Activated naive CD8-positive, alpha-beta T cell treated with anti-CD3 and anti-CD28 coated beads for 36 hours (primary cell): ENCODE measurements at regions not wholly inside any gene's neighbourhood (a gene's known extent, or its start where the extent isn't known, plus 50 kb on each side); places are given as distances from the start of the nearest gene placed in this dataset.
"Not testable (repeated sequence)": the region's sequence is repeated elsewhere in the genome, so short reads cannot be mapped to it uniquely, and the experiment has no call there.

Experiments used
- DNase-seq: peaks from one replicate; pipeline ENCODE4 v3.0.0; 2021
- H3K27ac Mint-ChIP-seq: one replicate; pipeline ENCODE4 v1.8.0; 2022; ENCODE audit warnings: mild to moderate bottlenecking, moderate library complexity, mixed read lengths
- H3K27me3 Mint-ChIP-seq: one replicate; pipeline ENCODE4 v1.8.0; 2022; ENCODE audit warnings: mild to moderate bottlenecking, mixed read lengths
- H3K36me3 Mint-ChIP-seq: one replicate; pipeline ENCODE4 v1.8.0; 2021; ENCODE audit warnings: mild to moderate bottlenecking, mixed read lengths
- H3K4me1 Mint-ChIP-seq: one replicate; pipeline ENCODE4 v1.8.0; 2021; ENCODE audit warnings: mixed read lengths
- H3K4me3 Mint-ChIP-seq: one replicate; pipeline ENCODE4 v1.8.0; 2022; ENCODE audit warnings: mild to moderate bottlenecking, moderate library complexity, mixed read lengths
- H3K9me3 Mint-ChIP-seq: one replicate; pipeline ENCODE4 v1.8.0; 2022; ENCODE audit warnings: mixed read lengths

DNA sequence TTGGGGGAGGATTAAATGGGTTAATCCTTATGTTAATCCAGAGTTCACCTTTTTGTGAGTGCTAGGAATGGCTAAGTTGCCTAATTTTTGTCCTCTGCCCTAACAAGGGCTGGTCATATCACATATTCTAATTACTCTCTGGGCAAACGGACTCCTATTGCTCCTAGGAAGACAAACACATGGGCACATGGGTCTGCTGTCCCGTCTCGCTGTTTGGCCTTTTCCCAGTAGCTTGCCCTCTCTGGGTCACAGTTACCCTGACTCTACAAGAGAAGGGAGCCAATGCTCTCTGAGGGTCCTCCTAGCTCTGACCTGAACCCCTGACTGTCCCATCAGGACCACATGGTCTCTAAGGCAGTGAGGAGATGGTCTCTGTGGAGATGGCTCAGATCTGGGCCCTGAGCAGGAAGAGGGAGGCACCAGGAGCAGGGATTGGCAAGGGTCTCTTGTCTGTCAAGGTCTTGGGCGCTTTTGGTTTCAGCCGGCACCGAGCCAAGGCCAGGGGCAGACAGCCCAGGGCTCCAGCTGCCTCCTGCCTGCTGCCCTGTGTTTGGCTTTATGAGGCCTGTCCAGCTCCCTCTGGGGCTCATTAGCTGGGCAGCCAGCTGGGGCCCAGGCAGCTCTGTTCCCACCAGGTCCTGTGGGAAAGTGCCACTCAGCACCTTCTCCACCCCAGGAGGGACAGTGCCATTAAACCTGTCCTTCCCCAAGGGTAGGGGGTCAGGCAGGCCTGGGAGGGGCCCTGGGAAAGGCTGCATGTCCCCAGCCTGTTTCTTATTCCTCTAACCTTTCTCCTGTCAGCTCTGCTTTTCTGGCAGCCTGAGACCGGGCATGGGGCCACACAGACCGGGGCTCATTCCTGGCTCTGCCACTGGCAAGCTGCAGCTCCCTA, 559.9 kb downstream of the MN1 start:
- H3K4me1 Mint-ChIP-seq, result no peaks in the 10 kb centered on the region
- no peaks in the 10 kb centered on the region for H3K36me3 Mint-ChIP-seq
- peaks cover 2% of the 10 kb centered on the region for H3K9me3 Mint-ChIP-seq
- DNase-seq, result no peak
- peaks cover 5% of the 10 kb centered on the region for H3K27me3 Mint-ChIP-seq
- no peak overlapping the region for H3K4me3 Mint-ChIP-seq
- H3K27ac Mint-ChIP-seq, result no peak overlapping the region

DNA sequence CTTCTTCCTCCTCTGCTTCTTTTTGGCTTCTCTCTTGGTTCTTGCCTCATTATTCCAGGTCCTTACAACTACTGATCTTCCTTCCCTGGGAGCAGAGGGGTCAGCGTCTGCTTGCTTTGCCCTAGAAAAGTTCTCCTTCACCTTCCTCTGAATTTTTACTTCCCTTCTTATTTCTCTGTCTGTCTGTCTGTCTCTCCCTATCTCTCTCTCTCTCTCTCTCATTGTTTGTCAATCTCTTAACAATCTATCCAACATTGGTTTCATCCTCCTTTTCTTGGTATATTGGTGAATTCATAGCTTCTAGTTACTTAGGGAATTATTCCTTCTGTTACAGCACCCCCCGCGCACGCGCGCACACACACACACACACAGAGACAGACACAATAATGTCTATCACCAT, 559.1 kb downstream of the MN1 start:
- Mint-ChIP-seq H3K4me3 (no peak overlapping the region), H3K9me3 (peaks cover 2% of the 10 kb centered on the region), H3K4me1 (peaks cover 3% of the 10 kb centered on the region), H3K27ac (no peak overlapping the region), H3K36me3 (no peaks in the 10 kb centered on the region), H3K27me3 (peaks cover 5% of the 10 kb centered on the region)
- no peak for DNase-seq

DNA sequence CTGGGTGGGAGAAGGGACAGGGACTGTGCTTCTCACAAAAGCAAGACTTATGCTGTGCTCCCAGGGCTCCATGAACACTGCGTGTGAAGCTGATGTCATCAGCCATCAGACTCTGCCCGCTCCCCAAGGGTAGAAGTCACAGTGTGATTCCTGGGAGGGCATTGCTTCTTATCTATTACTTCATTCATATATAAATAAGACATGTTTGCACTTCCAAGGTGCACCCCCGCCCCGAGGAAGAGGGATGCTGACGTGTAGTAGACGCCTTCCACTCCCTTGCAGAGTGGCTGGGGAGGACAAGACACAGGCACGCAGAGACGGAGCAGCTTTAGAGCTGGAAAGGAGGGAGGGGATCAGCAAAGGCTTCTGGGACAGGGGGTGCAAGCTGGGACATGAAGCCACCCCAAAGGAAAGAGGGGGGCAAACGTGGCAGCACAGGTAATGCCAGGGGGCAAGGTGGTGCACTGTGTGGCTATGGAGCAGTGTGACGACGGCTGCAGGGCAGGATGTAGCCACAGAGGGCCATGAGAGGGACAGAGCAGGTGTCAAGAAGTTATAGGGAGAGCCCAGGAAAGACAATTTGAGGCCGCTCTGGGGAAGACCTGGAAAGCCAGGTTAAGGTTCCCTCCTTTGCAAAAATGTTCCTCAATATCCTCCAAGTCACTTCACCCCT, 558.5 kb downstream of the MN1 start:
- Mint-ChIP-seq H3K27me3 (peaks cover 5% of the 10 kb centered on the region), H3K9me3 (peaks cover 2% of the 10 kb centered on the region), H3K4me3 (no peak overlapping the region), H3K36me3 (no peaks in the 10 kb centered on the region), H3K27ac (no peak overlapping the region), H3K4me1 (peaks cover 7% of the 10 kb centered on the region)
- DNase-seq, result no peak

DNA sequence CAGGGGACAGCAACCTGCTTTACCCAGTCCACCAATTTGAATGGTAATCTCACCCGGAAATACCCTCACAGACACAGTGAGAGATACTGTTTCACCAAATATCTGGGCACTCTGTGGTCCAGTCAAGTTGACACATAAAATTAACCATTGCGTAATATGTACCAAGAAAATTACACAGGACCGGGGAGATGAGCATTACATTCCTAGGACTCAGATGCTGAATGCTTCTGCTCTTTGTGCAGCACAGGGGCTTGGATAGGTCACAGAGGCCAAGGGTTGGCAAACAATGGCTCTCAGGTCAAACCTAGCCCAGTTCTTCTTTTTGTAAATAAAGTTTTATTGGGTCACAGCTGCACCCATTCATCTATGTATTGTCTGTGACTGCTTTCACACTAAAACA, 557.2 kb downstream of the MN1 start:
- H3K9me3 Mint-ChIP-seq, result peaks cover 2% of the 10 kb centered on the region
- peaks cover 5% of the 10 kb centered on the region for H3K27me3 Mint-ChIP-seq
- DNase-seq, result no peak
- peaks cover 7% of the 10 kb centered on the region for H3K4me1 Mint-ChIP-seq
- H3K36me3 Mint-ChIP-seq, result no peaks in the 10 kb centered on the region
- H3K27ac Mint-ChIP-seq, result no peak overlapping the region
- no peak overlapping the region for H3K4me3 Mint-ChIP-seq

DNA sequence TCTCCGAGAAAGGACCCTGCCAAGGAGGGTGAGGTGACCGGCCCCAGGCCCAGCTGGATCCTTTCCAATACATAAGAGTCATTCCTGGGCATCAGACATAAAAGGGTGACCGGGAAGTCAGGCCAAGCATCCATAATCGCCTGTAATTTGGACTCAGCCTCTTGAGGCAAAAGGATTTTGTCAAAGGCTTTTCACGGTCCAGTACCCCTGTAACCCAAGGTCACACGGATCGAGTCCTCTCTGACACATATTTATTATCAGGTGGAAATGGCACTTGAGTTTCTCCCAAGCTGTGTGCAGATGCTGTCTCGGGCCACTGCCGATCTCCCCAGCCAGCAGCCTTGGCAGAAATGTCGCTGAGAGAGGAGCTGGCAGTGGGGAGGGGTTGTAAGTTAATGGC, 556.5 kb downstream of the MN1 start:
- Mint-ChIP-seq H3K27ac (no peak overlapping the region), H3K27me3 (no peaks in the 10 kb centered on the region), H3K4me1 (peaks cover 7% of the 10 kb centered on the region), H3K9me3 (peaks cover 2% of the 10 kb centered on the region), H3K36me3 (no peaks in the 10 kb centered on the region), H3K4me3 (no peak overlapping the region)
- no peak for DNase-seq

DNA sequence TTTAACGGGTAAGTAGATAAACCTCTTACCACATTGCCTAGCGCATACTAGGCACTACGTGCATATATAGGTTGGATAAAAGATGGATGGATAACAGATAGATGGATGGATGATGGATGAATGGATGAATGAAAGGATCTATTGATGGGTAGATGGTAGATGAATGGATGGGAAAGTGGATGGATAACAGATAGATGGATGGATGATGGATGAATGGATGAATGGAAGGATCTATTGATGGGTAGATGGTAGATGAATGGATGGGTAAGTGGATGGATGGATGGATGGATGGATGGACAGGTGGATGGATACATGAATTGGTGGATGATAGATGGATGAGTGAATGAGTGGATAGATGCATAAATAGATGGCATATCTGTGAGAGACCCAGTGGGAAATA, 555.0 kb downstream of the MN1 start:
- no peaks in the 10 kb centered on the region for H3K36me3 Mint-ChIP-seq
- DNase-seq, result no peak
- peaks cover 7% of the 10 kb centered on the region for H3K4me1 Mint-ChIP-seq
- no peak overlapping the region for H3K4me3 Mint-ChIP-seq
- no peak overlapping the region for H3K27ac Mint-ChIP-seq
- H3K9me3 Mint-ChIP-seq, result peaks cover 2% of the 10 kb centered on the region
- H3K27me3 Mint-ChIP-seq, result no peaks in the 10 kb centered on the region

DNA sequence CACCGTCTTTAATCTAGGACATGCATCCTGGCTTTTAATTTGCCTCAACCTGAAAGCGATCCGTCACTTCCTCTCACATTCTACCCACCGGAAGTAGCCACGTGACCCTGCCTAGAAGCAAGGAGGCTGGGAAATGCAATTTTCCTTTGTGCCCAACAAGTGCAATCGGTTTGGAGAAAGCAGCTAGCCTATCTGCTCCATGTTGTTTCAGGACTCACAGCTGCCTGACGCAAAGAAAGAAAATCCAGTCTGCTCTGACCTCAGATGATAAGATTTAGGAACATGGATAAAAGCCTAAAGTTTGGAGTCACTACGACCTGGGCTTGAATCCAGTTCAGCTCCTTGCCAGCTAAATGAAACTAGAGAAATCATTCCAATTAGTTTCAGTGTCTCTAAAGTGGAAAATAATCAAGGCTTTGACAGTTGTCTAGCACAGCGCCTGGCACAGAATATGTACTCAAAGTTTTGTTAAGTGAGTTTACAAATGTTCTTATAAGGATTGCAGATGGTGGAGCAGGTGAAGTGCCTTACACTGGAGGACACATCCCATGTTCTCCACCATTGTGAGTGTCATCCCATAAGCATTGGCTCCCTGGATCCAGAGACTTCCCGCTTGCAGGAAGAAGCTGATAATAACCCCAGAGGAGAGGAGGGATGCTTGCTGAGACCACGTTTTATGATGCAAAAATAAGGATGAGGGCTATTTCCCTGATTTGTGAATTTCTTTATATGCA, 553.7 kb downstream of the MN1 start:
- Mint-ChIP-seq H3K4me3 (no peak overlapping the region), H3K4me1 (peaks cover 7% of the 10 kb centered on the region), H3K36me3 (no peaks in the 10 kb centered on the region), H3K27me3 (no peaks in the 10 kb centered on the region), H3K9me3 (peaks cover 2% of the 10 kb centered on the region), H3K27ac (no peak overlapping the region)
- no peak for DNase-seq

DNA sequence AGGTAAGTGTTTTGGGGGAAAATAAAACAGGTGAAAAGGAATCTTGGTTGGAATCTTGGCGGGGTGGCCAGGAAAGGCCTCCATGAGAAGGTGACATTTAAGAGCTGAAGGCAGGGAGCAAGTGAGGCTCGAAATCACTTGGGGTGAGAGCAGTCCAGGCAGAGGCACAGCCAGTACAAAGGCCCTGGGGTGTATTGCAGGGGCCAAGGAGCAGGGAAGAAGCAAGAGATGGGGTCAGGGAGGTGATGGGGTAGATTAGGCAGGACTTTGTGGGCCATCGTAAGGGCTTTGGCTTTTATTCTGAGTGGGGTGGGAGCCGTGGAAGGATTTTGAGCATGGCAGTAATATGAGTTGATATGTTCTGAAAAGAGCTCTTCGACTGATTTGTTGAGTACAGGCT, 551.1 kb downstream of the MN1 start:
- Mint-ChIP-seq H3K36me3 (no peaks in the 10 kb centered on the region), H3K9me3 (peaks cover 4% of the 10 kb centered on the region), H3K27me3 (peaks cover 1% of the 10 kb centered on the region), H3K4me3 (no peak overlapping the region), H3K27ac (no peak overlapping the region), H3K4me1 (peaks cover 7% of the 10 kb centered on the region)
- DNase-seq, result no peak

DNA sequence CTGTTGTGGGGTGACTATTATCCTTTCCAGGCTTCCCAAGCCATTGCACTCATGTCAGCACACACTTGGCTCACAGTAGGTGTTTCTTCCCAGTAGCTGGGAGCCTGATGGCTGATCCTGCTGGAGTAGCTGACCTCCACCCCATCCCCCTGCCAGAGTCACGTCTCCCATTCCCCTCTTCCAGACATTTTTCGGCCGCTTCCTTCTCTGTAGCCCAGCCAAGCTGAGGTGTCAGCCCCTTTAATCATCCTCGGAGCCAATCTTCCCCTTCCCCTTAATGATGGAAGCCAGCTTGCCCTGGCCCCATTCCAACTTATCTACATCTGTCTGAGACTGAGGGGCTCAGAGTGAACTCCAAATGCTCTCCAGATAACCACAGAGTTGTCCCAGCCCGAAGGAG, 550.7 kb downstream of the MN1 start:
- peaks cover 8% of the 10 kb centered on the region for H3K9me3 Mint-ChIP-seq
- no peak overlapping the region for H3K4me3 Mint-ChIP-seq
- H3K4me1 Mint-ChIP-seq, result peaks cover 7% of the 10 kb centered on the region
- no peaks in the 10 kb centered on the region for H3K36me3 Mint-ChIP-seq
- H3K27me3 Mint-ChIP-seq, result peaks cover 5% of the 10 kb centered on the region
- H3K27ac Mint-ChIP-seq, result no peak overlapping the region
- DNase-seq, result no peak

DNA sequence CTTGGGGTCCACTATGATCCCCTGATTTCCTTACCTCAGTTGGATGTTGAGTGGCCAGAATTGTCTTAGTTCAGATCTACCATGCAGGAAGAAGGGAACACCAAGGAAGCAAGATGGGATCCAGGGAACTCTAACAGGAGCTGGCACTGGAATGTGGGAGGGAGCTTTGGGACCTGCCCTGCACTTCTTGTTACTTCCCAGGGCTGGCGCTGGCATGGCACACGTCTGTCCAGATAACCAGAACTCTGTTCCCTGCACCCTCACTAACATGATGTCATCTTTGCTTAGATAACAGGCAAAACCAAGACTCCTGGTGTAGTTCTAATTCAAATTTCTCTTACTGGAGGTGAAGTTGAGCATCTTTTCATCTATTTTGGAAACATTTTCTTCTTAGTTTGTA, 550.0 kb downstream of the MN1 start:
- Mint-ChIP-seq H3K4me1 (peaks cover 7% of the 10 kb centered on the region), H3K27me3 (peaks cover 5% of the 10 kb centered on the region), H3K27ac (no peak overlapping the region), H3K9me3 (peaks cover 9% of the 10 kb centered on the region), H3K36me3 (no peaks in the 10 kb centered on the region), H3K4me3 (no peak overlapping the region)
- DNase-seq, result no peak

DNA sequence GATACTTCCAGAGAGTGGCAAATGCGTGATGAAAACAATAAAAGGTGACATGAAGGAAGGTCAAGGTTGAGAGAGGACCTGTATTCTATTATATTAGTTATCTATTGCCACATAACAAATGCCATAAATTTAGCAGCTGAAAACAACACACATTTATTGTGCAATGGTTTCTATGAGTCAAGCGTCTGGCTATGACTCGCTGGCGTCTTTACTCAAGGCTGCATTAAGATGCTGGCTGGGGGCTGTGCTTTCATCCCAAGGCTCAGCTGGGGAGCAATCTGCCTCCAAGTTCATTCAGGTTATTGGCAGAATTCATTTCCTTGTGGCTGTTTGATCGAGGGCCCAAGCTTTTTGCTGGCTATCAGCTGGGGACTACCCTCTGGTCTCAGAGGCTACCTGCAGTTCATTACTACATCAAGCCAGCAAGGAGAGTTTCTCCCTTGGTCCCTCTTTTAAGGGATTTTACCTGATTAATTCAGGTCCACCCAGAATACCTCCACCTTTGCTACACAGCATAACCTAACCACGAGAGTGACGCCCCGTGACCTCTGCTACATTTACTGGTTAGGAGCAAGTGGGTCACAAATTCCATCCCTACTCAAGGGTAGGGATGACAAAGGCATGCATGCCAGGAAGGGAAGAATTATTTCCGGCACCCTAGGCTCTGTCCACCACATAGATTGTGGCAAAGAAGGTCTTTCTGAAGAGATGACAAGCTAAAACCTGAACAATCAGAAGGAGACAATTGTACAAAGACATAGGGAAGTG, 549.1 kb downstream of the MN1 start:
- H3K27ac Mint-ChIP-seq, result no peak overlapping the region
- H3K27me3 Mint-ChIP-seq, result peaks cover 5% of the 10 kb centered on the region
- H3K4me3 Mint-ChIP-seq, result no peak overlapping the region
- H3K9me3 Mint-ChIP-seq, result peaks cover 8% of the 10 kb centered on the region
- DNase-seq, result no peak
- H3K36me3 Mint-ChIP-seq, result no peaks in the 10 kb centered on the region
- H3K4me1 Mint-ChIP-seq, result peaks cover 4% of the 10 kb centered on the region

DNA sequence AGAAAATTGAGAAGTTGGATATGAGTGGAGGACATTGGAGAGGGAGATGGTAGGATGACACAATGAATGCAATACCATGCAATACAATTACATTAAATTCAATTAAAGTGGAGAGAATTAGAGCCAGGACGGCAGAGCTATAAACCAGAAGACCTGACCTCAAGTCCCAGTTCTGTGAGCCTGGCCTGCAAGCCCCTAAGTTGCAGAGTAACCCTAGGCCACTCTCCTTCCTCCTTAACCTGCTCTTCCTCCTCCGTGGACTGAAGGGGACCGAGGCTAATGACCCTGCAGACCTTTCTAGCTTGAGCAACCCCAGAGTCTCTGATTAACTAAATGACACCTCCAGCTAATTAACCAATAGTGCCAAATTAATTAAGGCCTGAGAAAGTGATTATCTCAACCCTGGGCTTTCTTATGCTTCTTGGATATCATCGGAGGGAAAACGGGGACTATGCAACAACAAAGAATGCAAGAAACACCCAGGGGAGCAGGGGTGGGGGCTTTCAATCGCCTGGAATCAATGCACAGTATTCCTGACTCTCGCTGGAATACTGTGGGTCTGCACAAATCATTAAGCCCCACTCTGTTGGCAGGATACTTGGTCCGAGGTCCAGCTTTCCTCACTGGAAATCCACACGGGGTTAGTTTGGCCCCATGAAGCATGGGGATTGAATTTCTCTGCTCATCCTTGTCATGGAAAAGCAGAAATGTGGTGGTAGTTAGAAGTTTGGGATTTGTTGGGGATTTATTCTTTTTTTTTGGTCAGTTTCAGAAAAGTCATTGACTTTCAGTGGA, 548.3 kb downstream of the MN1 start:
- peaks cover 5% of the 10 kb centered on the region for H3K27me3 Mint-ChIP-seq
- H3K36me3 Mint-ChIP-seq, result no peaks in the 10 kb centered on the region
- H3K9me3 Mint-ChIP-seq, result peaks cover 8% of the 10 kb centered on the region

DNA sequence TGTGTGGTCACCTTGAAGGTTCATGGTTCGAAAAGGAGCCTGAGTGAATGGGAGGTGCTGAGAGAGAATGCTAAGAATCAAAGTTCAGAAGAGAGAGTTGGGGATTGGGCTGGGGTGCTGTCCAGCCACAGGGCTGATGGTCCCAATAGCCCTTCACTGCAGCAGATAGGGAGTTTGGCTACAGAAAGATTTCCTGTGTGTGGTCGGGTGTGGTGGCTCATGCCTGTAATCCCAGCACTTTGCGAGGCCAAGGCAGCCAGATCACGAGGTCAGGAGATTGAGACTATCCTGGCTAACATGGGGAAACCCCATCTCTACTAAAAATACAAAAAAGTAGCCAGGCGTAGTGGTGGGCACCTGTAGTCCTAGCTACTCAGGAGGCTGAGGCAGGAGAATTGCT, 547.5 kb downstream of the MN1 start:
- DNase-seq, H3K4me1 Mint-ChIP-seq, H3K36me3 Mint-ChIP-seq, H3K27ac Mint-ChIP-seq, H3K9me3 Mint-ChIP-seq, H3K4me3 Mint-ChIP-seq, H3K27me3 Mint-ChIP-seq: not testable (repeated sequence)

More for the DNA sequence above, 548.3 kb downstream of the MN1 start:
- Mint-ChIP-seq H3K27ac (no peak overlapping the region), H3K4me3 (no peak overlapping the region), H3K4me1 (no peaks in the 10 kb centered on the region)
- no peak for DNase-seq

DNA sequence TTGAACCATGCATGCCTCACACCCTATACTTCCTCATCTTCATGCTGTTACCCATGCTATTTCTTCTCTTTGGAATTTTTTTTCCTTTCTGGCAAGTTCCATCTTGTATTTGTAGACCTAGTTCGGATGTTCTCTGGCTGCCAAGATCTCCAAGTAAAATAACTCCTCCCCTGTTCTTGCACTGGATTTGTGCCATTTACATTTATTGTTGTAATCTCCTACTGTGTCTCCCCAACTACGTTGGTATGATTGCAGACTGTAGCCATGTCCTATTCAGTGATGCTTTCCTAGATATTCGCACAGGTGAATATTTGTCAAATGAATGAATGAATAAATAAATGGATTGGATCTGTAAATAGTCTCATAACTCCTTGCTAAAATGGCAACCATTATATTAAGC, 546.0 kb downstream of the MN1 start:
- DNase-seq, result no peak
- Mint-ChIP-seq H3K36me3 (no peaks in the 10 kb centered on the region), H3K4me3 (no peak overlapping the region), H3K27me3 (peaks cover 5% of the 10 kb centered on the region), H3K4me1 (no peaks in the 10 kb centered on the region), H3K27ac (no peak overlapping the region), H3K9me3 (peaks cover 8% of the 10 kb centered on the region)
